ENCODE measurements at regions not wholly inside any gene's neighbourhood (a gene's known extent, or its start where the extent isn't known, plus 50 kb on each side); places are given as distances from the start of the nearest gene placed in this dataset.

GRCh38 chr6:100115407-100116101, 121.5 kb upstream of the MCHR2 start:
- DNase-seq (ENCODE audit: low read depth), result no peak
- no peak overlapping the region for H3K4me3 ChIP-seq (ENCODE audit: low read depth, low read length)

- no peak for DNase-seq (ENCODE audit: low read depth)
These were observed 119.0 kb upstream of the MCHR2 start for GRCh38 chr6:100112855-100113508.

GRCh38 chr6:100105919-100106529, 112.0 kb upstream of the MCHR2 start:
- DNase-seq (ENCODE audit: low read depth), result no peak

More at GRCh38 chr6:100112855-100113508, 119.0 kb upstream of the MCHR2 start:
- H3K4me3 ChIP-seq (ENCODE audit: low read depth, low read length), result no peak overlapping the region

GRCh38 chr6:100105138-100105537, 111.1 kb upstream of the MCHR2 start:
- H3K4me3 ChIP-seq (ENCODE audit: low read depth, low read length), result no peak overlapping the region
- DNase-seq (ENCODE audit: low read depth), result no peak

More at GRCh38 chr6:100105919-100106529, 112.0 kb upstream of the MCHR2 start:
- H3K4me3 ChIP-seq (ENCODE audit: low read depth, low read length), result no peak overlapping the region

- no peak overlapping the region for H3K4me3 ChIP-seq (ENCODE audit: low read depth, low read length)
- DNase-seq (ENCODE audit: low read depth), result no peak
These were observed 109.9 kb upstream of the MCHR2 start for GRCh38 chr6:100103931-100104330.

- H3K4me3 ChIP-seq (ENCODE audit: low read depth, low read length), result no peak overlapping the region
- DNase-seq (ENCODE audit: low read depth), result no peak
These were observed 109.2 kb upstream of the MCHR2 start for GRCh38 chr6:100103194-100103593.

- H3K4me3 ChIP-seq (ENCODE audit: low read depth, low read length), result no peak overlapping the region
- no peak for DNase-seq (ENCODE audit: low read depth)
These were observed 107.6 kb upstream of the MCHR2 start for GRCh38 chr6:100101644-100102043.

GRCh38 chr6:100100776-100101175, 106.8 kb upstream of the MCHR2 start:
- DNase-seq (ENCODE audit: low read depth), result no peak
- H3K4me3 ChIP-seq (ENCODE audit: low read depth, low read length), result no peak overlapping the region

- H3K4me3 ChIP-seq (ENCODE audit: low read depth, low read length), result no peak overlapping the region
- DNase-seq (ENCODE audit: low read depth), result no peak
These were observed 105.4 kb upstream of the MCHR2 start for GRCh38 chr6:100099189-100100074.

- DNase-seq (ENCODE audit: low read depth), result no peak
- no peak overlapping the region for H3K4me3 ChIP-seq (ENCODE audit: low read depth, low read length)
These were observed 102.9 kb upstream of the MCHR2 start for GRCh38 chr6:100096936-100097335.

- no peak for DNase-seq (ENCODE audit: low read depth)
- H3K4me3 ChIP-seq (ENCODE audit: low read depth, low read length), result no peak overlapping the region
These were observed 102.3 kb upstream of the MCHR2 start for GRCh38 chr6:100096341-100096740.

GRCh38 chr6:100093405-100093804, 99.4 kb upstream of the MCHR2 start:
- H3K4me3 ChIP-seq (ENCODE audit: low read depth, low read length), result no peak overlapping the region
- no peak for DNase-seq (ENCODE audit: low read depth)

- no peak overlapping the region for H3K4me3 ChIP-seq (ENCODE audit: low read depth, low read length)
- peak; percentile 76 for DNase-seq (ENCODE audit: low read depth)
These were observed 94.0 kb upstream of the MCHR2 start for GRCh38 chr6:100088009-100088408.

GRCh38 chr6:100084991-100085364, 91.0 kb upstream of the MCHR2 start:
- no peak overlapping the region for H3K4me3 ChIP-seq (ENCODE audit: low read depth, low read length)
- DNase-seq (ENCODE audit: low read depth), result no peak

GRCh38 chr6:100084316-100084990, 90.4 kb upstream of the MCHR2 start:
- DNase-seq (ENCODE audit: low read depth), result peak; percentile 35
- no peak overlapping the region for H3K4me3 ChIP-seq (ENCODE audit: low read depth, low read length)

- no peak overlapping the region for H3K4me3 ChIP-seq (ENCODE audit: low read depth, low read length)
- no peak for DNase-seq (ENCODE audit: low read depth)
These were observed 84.5 kb upstream of the MCHR2 start for GRCh38 chr6:100078509-100078908.

- DNase-seq (ENCODE audit: low read depth), result no peak
These were observed 71.3 kb upstream of the MCHR2 start for GRCh38 chr6:100065348-100065747.

GRCh38 chr6:100062621-100063020, 68.6 kb upstream of the MCHR2 start:
- no peak for DNase-seq (ENCODE audit: low read depth)
- no peak overlapping the region for H3K4me3 ChIP-seq (ENCODE audit: low read depth, low read length)

More at GRCh38 chr6:100065348-100065747, 71.3 kb upstream of the MCHR2 start:
- H3K4me3 ChIP-seq (ENCODE audit: low read depth, low read length), result no peak overlapping the region

GRCh38 chr6:100057941-100058340, 63.9 kb upstream of the MCHR2 start:
- DNase-seq (ENCODE audit: low read depth), result no peak
- no peak overlapping the region for H3K4me3 ChIP-seq (ENCODE audit: low read depth, low read length)
